Suppressor macrophage treated with lipopolysaccharide for 1 hour (primary cell): ENCODE measurements at regions not wholly inside any gene's neighbourhood (a gene's known extent, or its start where the extent isn't known, plus 50 kb on each side); places are given as distances from the start of the nearest gene placed in this dataset.
"Not testable (repeated sequence)": the region's sequence is repeated elsewhere in the genome, so short reads cannot be mapped to it uniquely, and the experiment has no call there.

Experiments used
- DNase-seq, 3 donors: peaks; one replicate each; pipeline ENCODE4 v3.0.0-alpha.2; 2020 to 2022

DNA sequence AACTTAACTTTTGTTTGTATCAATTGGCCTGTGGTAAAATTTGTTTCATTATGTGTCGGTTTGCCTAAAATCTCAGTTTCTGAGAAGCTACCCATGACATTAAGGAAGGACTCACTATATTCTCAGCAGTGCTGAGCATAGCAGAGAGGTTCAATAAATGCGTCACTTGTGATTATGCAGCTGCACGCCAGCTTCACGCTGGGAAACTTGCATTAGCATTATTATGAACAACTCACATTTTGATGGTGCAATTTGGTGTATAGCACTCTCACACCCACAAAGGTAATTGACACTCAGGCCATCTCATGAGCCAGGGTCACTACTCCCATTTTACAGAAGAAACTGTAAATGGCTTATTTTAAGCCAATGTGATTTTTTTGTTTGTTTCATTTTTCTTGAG is 80.6 kb upstream of the SALL1 start:
- no peak for DNase-seq

DNA sequence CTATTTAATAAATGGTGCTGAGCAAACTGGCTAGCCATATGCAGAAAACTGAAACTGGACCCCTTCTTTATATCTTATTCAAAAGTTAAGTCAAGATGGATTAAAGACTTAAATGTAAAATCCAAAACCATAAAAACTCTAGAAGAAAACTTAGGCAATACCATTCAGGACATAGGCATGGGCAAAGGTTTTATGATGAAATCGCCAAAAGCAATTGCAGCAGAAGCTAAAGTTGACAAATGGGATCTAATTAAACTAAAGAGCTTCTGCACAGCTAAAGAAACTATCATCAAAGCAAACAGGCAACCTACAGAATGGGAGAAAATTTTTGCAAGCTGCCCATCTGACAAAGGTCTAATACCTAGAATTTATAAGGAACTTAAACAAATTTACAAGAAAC is 79.0 kb upstream of the SALL1 start:
- not testable (repeated sequence) for DNase-seq

- no peak for DNase-seq
These were observed 77.1 kb upstream of the SALL1 start for GRCh38 chr16:51228097-51228659.

DNA sequence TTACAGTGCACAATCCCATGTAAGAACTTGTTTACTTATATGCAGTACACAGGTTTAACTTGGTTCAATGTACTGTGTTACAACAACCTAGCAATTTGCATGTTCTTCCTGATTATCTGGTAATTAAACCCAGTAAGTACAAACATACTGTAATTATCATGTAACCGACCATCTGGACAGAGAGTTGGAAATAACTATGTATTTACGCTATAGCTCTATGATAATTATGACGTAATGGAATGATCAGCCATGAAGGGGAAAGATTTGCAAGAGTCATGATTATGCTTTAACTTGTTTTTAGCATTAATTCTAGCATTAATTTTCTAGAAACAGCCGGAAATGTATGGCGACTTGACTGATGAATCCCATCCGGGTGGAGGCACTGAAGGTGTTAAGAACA is 74.8 kb upstream of the SALL1 start:
- no peak for DNase-seq

GRCh38 chr16:51224317-51224716 is 73.2 kb upstream of the SALL1 start:
- no peak for DNase-seq

DNA sequence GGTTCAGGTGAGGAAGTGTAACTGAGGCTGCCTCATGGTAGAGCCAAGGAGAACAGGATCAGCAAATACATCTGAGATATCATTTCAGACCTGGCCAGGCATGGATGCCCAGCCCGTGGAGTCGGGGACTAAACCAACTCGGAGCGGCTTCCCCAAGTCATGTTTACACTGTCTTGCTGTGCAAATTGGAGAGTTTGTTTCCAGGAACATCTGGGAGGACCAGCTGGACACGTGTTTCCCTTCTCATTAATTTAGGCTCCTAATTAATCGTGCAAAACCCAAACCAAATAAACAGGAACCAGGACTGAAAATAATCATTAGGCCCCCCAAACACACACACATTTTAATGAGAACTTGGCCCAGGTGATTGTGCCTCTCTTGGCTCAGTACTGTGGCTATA is 70.9 kb upstream of the SALL1 start:
- no peak for DNase-seq

DNA sequence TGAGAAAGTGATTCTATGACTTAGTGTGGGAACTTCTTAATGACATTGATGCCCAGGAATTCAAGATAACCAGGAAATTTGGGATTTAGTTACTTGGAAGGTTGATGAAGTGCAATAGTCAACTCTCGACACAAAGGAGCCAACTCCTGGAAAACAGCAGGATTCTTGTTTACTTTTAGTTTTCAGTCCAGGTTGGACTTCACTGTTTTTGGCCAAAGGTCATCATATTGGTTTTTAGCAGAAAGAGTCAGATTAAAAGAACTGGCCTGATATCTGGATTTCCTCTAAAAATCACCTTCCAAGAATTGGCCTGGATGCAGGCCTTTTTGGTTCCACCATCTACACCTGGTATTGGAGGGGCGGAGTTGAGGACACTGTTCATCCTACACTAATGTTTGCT is 60.1 kb upstream of the SALL1 start:
- no peak for DNase-seq

DNA sequence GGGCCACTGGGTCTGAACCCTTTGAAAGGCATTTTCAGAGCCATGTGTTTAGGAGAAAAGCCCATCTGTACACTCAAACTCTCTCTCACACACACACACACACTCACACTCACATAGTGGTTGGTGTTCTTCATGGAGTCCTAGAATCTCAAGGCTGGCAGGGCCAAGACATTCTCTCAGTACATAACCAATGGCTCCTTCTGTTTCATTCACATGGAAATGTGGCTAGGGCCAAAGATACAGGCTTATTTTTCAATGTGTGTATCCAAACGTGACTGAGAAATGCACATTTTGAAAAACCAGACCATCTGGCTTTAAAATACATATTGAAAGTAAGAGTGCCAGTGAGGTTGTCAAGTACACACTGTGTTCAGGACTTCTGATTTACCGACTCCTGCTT is 59.0 kb upstream of the SALL1 start:
- no peak for DNase-seq

DNA sequence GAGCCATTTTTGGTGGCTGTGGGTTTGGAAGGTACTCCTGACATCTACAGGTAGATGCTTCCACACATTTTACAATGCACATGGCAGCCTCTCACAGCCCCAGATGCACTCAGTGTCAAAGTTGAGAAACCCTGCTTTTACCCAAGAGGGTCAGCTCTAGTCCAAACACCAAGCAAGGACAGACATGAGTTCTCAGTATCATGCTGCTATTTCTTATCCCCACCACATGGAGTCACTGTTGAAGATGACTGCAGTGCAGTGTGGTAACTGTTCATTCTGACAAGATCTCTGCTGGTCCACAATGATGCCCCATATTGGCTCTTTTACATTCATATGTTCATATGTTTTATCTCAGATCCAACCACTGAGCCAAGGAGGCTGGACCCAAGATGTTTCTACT is 50.5 kb upstream of the SALL1 start:
- DNase-seq: no peak
